GM19328 (cell line): ENCODE measurements at regions not wholly inside any gene's neighbourhood (a gene's known extent, or its start where the extent isn't known, plus 50 kb on each side); places are given as distances from the start of the nearest gene placed in this dataset.

Experiments used
- ATAC-seq: cut with Tn5 transposase; IDR thresholded peaks from one replicate; pipeline ENCODE4 v1.9.1; 2021; ENCODE audit warnings: mild to moderate bottlenecking, moderate library complexity; ENCODE audit not compliant: unreplicated experiment

- no peak for ATAC-seq
Measured at GRCh38 chr9:22278426-22278825, 168.2 kb upstream of the DMRTA1 start.

- ATAC-seq: no peak
Measured at GRCh38 chr9:22279636-22280035, 167.0 kb upstream of the DMRTA1 start.

- ATAC-seq: no peak
Measured at GRCh38 chr9:22285066-22285465, 161.6 kb upstream of the DMRTA1 start.

- ATAC-seq: no peak
Measured at GRCh38 chr9:22286661-22287060, 160.0 kb upstream of the DMRTA1 start.

- no peak for ATAC-seq
Measured at GRCh38 chr9:22288661-22289060, 158.0 kb upstream of the DMRTA1 start.

- no peak for ATAC-seq
Measured at GRCh38 chr9:22307013-22307711, 139.5 kb upstream of the DMRTA1 start.

- no peak for ATAC-seq
Measured at GRCh38 chr9:22308177-22308576, 138.4 kb upstream of the DMRTA1 start.

GRCh38 chr9:22316645-22317044 lies 130.0 kb upstream of the DMRTA1 start:
- ATAC-seq: no peak

GRCh38 chr9:22331533-22331932 lies 115.1 kb upstream of the DMRTA1 start:
- ATAC-seq: no peak

GRCh38 chr9:22332202-22332601 lies 114.4 kb upstream of the DMRTA1 start:
- ATAC-seq: no peak

- no peak for ATAC-seq
Measured at GRCh38 chr9:22337261-22337660, 109.4 kb upstream of the DMRTA1 start.

- no peak for ATAC-seq
Measured at GRCh38 chr9:22342491-22343217, 104.0 kb upstream of the DMRTA1 start.

- no peak for ATAC-seq
Measured at GRCh38 chr9:22343218-22343611, 103.4 kb upstream of the DMRTA1 start.

- no peak for ATAC-seq
Measured at GRCh38 chr9:22354699-22355384, 91.8 kb upstream of the DMRTA1 start.

- no peak for ATAC-seq
Measured at GRCh38 chr9:22356985-22357384, 89.6 kb upstream of the DMRTA1 start.

- no peak for ATAC-seq
Measured at GRCh38 chr9:22363421-22363887, 83.2 kb upstream of the DMRTA1 start.

GRCh38 chr9:22373636-22374035 lies 73.0 kb upstream of the DMRTA1 start:
- no peak for ATAC-seq

GRCh38 chr9:22374051-22374450 lies 72.6 kb upstream of the DMRTA1 start:
- ATAC-seq: no peak

GRCh38 chr9:22379272-22379671 lies 67.4 kb upstream of the DMRTA1 start:
- no peak for ATAC-seq

GRCh38 chr9:22381170-22381569 lies 65.5 kb upstream of the DMRTA1 start:
- ATAC-seq: no peak

GRCh38 chr9:22382331-22382730 lies 64.3 kb upstream of the DMRTA1 start:
- ATAC-seq: no peak

- no peak for ATAC-seq
Measured at GRCh38 chr9:22383718-22384117, 62.9 kb upstream of the DMRTA1 start.
